NCI-H2107 treated with DMSO at 0.1 percent for 48 hours (cell line): ENCODE measurements at regions not wholly inside any gene's neighbourhood (a gene's known extent, or its start where the extent isn't known, plus 50 kb on each side); places are given as distances from the start of the nearest gene placed in this dataset.
"Not testable (repeated sequence)": the region's sequence is repeated elsewhere in the genome, so short reads cannot be mapped to it uniquely, and the experiment has no call there.

Experiments used
- DNase-seq: peaks from one replicate; lab custom pipeline; 2025; ENCODE audit not compliant: unreplicated experiment; lab: John Stamatoyannopoulos, UW

DNA sequence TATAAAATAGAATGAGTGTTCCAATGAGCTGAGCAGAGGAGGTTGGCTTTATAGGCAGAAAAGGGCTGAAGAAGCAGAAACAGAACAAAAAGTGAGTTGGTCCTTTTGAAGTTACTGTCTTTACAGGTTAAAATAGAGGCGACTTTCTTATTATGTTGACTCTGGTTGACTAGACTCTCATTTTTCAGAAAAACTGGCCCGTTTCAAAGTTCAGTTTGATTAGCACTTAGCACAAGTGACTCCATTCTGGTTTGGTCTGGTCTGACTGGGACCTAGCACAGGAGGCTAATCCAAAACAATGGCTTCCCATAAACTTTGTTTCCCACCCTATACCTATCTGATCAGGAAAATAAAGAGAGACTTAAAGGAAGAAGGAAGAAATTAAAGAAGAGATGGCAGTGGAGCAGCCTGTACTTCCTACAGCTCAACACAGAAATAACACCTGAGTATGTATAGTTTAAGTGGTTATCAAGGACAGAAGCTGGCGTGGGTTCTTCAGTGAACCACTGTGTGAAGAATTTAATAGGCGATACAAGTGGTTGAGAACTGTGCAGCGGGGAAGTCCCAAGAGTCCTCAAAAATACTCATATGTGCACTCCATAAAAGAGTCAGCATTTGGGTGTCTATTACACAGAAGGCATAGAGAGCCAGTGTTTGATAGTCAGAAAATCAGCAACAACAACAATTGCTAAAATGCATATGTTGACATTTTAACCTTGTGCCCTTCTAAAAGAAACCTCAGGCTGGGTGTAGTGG lies 554.8 kb upstream of the HTR2C start:
- peak; percentile 7 for DNase-seq

DNA sequence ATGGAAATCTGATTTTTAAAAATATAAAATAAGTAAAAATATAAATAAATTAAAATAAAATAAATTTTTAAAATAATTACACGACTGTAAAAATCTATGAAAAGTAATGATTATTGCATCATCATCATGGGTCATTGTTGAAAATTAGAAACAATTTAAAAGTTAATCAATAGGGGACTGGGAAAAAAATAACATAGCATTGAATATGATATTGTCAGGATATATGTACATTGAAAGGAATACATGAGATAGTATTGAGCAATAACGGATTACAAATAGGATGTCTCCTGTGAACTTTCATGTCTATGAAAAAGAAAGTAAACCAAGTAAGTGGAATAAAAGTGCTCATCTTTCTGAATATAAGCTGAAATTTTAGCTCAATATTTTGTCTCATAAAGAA lies 566.8 kb upstream of the HTR2C start:
- DNase-seq = no peak

DNA sequence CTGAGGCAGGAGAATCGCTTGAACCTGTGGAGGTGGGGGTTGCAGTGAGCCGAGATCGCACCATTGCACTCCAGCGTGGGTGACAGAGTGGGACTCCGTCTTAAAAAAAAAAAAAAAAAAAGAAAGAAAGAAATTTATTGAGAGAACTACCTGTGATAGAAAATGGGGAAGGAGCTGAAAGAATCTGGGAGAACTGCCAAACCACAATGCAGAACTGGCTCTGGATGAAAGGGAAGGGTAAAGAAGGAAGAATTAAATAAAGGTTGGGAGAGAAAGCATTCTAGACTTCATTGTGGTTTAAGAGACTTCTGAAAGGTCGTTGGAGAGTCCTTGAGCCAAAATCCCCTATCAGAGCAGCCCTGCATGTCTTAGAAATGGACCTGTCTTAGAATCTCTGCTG lies 567.9 kb upstream of the HTR2C start:
- DNase-seq = no peak

DNA sequence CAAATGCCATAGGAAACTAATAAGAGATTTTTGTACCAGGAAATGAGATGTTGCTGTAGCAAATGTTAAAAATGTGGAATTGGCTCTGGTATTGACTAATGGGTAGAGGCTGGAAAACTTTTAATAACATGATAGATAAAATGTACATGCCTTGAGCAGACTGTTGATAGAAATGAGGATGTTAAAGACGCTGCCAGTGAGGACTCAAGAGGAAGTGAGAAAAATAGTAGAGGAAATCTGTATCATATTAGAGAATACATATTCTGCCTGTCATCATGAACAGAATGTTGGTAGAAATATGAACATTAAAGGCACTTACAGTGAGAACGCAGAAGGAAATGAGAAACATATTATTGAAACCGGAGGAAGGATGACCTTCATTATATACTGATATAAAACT lies 577.2 kb upstream of the HTR2C start:
- DNase-seq = no peak

DNA sequence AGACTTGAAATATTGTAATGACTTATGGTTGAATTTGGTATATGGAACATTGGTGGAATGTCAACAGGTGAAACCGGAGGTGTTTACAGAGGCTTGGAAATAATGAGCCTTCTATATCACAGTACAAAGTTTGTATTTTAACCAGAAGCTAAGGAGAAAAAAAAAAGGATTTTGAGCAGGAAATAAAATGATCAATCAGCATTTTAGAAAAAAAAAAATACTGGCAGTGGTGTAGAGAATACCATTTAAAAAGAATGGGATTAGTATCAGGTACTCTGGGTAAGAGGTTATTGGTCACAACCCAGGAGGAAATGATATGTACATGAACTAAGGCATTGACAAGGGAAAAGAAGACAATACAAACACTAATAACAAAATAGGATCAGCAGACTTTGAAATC lies 587.1 kb upstream of the HTR2C start:
- no peak for DNase-seq

DNA sequence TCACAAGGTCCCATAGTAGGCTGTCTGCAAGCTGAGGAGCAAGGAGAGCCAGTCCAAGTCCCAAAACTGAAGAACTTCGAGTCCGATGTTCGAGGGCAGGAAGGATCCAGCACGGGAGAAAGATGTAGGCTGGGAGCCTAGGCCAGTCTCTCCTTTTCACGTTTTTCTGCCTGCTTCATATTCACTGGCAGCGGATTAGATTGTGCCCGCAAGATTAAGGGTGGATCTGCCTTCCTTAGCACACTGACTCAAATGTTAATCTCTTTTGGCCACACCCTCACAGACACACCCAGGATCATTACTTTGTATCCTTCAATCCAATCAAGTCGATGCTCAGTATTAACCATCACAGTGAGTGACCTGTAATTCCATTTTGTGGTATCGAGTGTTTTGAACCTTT lies 592.2 kb upstream of the HTR2C start:
- not testable (repeated sequence) for DNase-seq

DNA sequence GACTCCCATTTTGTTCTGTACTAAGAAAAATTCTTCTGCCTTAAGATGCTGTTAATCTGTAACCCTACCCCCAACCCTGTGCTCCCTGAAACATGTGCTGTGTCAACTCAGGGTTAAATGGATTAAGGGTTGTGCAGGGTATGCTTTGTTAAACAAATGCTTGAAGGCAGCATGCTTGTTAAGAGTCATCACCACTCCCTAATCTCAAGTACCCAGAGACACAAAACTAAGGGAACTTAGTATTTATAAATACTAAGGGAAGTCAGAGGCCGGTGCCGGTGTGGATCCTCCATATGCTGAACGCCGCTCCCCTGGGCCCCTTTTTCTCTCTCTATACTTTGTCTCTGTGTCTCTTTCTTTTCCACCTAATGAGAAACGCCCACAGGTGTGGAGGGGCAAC lies 593.2 kb upstream of the HTR2C start:
- not testable (repeated sequence) for DNase-seq

DNA sequence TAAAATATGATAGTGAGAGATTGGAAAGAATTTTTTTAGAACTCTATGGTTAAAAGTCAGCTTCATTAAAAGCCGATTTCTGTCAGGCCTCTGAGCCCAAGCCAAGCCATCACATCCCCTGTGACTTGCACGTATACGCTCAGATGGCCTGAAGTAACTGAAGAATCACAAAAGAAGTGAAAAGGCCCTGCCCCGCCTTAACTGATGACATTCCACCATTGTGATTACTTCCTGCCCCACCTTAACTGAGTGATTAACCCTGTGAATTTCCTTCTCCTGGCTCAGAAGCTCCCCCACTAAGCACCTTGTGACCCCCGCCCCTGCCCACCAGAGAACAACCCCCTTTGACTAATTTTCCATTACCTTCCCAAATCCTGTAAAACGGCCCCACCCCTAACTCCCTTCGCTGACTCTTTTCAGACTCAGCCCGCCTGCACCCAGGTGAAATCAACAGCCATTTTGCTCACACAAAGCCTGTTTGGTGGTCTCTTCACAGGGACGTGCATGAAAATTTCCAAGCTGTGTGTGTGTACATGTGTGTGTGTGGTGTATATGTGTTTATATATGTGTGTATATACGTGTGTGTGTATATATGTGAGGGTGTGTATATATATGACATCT lies 595.5 kb upstream of the HTR2C start:
- not testable (repeated sequence) for DNase-seq

DNA sequence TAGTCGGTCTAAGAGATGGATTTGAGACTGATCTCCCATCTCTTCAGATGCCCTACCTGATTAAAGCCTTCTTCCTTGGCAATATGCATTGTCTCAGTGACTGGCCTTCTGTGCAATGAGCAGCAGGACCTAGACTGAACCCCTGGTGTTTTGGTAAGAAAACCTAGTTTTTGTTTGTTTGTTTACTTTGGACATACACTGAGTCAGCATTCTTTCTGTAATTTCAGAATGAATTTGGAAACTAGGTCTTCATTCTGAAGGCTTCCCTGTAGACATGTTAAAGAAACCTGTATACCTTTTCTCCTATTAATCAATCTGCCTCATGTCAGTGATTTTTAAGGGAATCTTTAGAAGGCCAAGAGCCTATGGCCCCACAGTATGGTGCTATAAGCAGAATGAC lies 597.5 kb upstream of the HTR2C start:
- no peak for DNase-seq

DNA sequence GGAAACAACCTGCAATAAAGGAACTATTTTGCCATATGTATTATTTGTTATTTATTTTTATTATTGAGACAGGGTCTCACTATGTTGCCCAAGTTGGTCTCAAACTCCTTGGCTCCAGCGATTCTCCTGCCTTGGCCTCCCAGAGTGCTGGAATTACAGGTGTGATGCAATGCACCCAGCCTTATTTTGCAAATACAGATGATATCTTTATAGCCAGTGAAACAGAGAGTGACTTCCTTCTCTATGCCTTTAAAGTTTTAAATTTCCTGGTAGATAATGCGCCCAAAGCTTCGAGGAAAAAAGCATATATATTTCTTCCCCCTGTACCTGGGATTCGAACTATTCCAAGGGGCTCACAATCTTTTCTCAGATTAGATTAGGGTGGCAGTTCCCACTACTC lies 601.1 kb upstream of the HTR2C start:
- DNase-seq = no peak

DNA sequence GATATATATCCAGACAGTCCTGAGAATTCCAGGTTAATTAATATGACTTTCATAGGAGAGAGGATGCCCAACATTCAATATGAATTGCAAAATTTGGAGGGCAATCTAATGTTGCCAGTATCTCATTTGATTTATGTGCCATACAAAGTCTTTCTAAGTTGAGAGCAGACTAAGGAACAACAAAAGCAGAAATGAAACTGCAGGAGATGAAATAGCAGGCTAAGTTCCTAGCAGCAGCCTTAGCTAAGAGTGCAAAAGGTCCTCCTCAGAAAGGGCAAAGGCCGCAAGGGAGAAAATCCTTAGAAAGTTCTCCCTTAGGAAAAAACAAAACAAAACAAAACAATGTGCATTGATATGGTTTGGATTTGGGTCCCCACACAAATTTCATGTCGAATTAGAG lies 602.9 kb upstream of the HTR2C start:
- DNase-seq = no peak

DNA sequence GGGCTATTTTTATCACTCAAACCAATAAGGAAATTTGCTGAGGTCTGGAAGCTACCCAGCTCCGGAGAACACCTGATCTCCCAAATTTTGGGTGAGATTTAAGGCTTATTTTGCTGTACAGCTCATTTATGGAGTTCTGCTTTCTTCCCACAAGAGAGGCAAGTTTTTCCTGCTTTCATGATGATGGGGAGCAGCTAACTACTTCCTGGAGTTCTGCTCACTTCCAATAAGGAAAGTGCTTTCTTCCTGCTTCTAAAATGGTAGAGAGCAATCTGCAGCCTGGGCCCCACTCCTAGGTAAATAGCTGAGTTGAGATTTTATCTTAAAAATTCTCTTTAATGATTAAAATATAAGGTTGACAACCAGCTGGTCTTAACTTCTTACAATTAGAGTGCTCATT lies 606.0 kb upstream of the HTR2C start:
- no peak for DNase-seq

DNA sequence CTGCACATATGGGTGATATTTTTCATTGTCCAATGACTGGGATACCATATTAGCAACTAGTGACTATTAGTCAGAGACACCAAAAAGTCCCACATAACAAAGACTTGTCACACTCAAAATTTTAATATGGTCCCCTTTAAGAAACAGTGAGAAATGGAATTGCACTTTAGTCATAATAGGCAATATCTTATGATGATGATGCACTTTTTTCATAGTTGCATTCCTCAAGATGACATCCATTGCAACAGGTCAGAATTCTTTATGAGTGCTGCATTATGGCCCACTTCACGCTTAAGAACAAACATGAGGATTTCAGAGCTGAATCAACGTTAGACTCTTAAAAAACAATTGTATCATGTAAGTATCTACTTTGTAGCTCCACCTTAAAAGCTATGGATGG lies 608.4 kb upstream of the HTR2C start:
- DNase-seq = no peak

DNA sequence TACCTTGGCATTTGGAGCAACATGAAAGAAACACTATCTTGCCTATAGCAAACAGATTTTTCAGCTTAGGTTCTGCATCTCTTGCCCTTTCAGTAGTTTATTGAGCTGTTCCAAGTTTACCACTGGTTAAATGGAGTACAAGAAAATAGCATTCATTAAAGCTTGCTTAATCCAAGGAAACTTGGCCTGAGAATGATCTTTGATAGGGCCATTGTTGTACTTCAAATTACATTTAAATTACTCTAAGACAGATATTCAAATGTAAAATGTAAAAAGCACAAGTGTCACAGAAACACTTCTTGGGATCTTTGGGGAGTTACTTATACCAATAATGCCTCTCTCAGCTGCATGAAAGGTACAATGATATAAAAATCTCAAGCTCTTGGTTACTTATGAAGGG lies 609.0 kb upstream of the HTR2C start:
- DNase-seq = no peak

DNA sequence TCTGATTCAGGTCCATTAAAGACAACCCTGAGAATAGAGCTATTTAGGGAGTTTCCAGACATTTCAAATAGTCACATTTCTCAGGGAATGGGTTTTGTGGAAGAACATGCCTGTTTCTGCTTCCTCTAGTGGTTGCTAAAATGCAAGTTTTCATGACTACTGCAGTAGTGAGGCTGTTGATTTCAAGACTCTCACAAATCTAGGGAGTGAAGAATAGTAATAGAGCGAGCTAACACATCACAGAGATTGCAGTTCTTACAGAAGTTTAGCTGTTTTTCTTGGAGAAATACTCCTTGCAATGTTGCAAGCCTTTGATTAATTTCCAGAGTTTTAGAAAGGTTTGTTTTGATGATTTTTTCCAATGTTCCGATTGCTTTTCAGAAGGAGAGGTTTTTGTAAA lies 610.2 kb upstream of the HTR2C start:
- no peak for DNase-seq

DNA sequence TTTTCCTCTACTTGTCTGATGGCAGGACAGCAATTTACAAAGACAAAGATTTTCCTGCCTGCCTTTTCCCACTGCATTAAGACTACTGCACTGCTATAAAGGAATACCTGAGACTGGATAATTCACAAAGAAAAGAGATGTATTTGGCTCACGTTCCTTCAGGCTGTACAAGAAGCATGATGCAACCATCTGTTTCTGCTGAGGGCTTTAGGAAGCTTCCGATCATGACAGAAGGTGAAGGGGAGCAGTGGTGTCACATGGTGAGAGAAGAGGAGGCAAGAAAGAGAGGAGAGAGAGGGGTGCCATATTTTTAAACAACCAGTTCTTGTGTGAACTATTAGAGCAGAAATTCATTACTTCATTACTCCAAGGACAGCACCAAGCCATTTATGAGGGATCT lies 617.1 kb upstream of the HTR2C start:
- DNase-seq = no peak

DNA sequence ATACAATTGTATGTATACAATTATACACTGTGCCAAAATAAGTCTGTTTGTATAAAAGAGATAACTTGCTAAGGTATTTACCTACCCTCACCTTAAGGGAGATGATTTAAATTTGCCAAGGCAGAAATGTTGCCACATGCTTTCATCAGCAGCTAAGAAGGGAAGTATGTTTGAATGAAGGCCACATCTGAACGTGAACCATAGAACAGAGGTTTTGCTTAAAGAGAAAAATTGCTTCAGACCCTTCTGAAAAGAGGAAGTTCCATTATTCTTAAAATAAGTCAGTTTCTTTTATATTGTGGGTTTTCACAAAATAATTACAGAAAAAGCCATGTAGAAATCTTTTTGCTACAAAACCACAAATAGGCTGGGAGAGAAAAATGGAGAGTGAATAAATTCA lies 621.5 kb upstream of the HTR2C start:
- DNase-seq = no peak

DNA sequence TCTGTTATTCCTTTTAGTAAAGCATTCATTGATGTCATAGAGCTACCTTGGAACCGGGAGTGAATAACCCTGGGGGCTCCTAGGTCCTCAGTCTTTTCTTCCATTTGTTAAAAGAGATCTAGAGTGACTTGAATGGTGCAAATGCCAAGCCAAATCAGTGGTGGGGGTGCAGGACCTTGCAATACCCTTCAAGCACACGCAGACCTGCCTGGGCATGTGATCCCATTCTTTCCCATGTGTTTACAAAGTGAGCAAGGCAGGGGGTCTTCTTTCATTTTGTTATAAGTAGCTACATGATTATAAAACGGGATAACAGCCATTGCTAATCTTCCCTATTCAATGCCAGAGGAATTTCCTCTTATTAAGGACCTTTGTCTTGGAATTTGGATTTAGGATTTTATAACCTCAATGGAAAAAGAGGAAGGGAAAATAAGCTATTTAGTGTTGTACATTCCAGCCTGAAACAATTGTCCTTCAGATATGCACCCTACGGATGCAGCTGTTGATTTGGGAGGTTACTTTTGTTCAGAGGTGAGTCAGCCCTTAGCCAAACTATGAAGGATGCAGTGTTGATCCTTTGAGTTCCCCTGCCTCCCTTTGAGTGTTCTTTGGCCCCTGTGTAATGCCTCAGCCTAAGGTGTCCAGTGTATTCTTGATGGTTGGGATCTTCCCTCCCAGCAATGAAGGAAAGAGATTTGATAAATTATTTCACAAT lies 623.8 kb upstream of the HTR2C start:
- no peak for DNase-seq

DNA sequence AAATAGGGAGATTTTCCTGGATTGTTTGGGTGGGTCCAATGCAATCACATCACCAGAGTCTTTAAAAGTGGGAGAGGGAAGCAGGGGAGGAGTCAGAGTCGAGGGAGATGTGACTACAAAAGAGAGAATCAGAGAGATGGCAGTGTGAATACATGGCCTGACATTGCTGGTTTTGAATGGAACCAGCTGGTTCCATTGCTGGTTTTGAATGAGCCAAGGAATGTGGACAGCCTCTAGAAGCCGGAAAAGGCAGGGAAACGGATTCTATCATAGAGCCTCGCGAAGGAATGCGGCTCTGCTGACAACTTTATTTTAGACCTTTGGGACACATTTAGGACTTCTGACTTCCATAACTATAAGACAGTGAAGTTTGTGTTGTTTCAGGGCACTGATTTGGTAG lies 627.0 kb upstream of the HTR2C start:
- DNase-seq = no peak

DNA sequence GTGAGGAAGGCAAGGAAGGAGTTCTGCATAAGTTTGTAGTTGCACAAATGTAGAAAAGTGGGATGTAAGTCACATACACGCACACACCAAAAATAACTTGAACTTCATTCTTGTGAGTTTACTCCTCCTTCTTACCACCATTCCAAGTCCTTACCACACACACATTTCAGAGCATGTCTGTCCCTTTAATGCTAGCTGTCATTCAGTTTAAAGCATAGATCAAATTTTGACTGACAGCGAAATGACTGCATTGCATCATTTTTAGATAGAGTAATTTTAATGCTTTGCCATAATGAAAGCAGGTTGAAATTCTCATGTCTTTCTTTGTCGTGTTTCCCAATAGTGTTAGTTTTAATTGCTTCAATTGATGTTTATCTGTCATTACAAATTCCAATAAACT lies 629.6 kb upstream of the HTR2C start:
- DNase-seq = no peak

DNA sequence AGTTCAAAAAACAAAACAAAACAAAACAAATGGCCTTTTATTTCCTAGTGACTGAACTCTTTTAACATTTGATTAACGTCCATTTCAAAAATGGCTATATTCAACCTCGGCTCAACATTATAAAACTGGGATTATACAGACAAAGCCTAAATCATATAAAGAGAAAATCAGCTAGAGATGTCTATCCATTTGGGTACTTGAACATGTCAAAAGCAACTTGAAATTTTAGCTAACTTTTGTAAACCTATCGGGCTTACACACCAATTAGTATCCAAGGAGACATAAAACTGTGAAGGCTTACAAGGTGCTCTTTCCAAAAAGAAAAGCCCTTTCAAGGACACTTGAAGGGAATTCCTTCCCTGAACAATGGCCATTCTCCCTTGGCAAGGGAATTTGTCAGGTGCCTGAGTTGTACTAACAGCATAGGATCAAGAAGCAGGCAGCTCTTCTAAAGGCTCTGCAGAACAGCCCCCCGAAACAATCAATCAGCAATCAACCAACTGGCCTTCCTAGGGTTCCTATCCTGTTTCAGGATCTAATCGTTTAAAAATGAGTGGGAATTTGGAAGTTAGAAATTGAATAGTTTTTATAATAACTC lies 633.7 kb upstream of the HTR2C start:
- no peak for DNase-seq

DNA sequence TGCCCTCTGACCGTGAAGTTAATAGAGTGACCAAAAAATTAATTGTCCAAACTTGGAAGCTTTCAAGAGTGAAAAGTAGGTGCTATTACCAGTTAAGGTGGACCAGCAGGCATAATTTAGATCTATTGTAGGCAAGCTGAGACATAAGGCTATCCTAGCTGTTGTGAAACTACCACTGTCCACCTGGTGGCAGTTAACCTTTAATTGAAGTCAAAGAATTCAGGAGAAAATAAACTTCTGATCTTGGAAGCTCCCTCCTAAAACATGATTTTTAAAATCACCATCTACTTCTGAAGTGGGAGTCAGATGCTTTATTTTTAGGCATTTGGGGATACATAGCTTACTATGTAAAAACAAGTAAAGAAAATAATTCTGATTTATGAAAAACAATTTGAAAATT lies 636.3 kb upstream of the HTR2C start:
- no peak for DNase-seq
